ENCODE measurements at regions not wholly inside any gene's neighbourhood (a gene's known extent, or its start where the extent isn't known, plus 50 kb on each side); places are given as distances from the start of the nearest gene placed in this dataset.

DNA sequence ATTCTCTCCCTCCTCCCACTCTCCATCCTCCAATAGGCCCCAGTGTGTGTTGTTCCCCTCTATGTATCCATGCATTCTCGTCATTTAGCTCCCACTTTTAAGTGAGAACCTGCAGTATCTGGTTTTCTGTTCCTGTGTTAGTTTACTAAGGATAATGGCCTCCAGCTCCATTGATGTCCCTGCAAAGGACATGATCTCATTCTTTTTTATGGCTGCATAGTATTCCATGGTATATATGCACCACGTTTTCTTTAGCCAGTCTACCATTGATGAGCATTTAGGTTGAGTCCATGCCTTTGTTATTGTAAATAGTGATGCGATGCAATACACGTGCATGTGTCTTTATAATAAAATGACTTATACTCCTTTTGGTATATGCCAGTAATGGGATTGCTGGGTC is 100.3 kb upstream of the USP9X start:
- TF ChIP-seq POLR2A (IDR thresholded peaks at IDR 0.05; ENCODE audit: low read depth, low read length), result no peak
- TF ChIP-seq POLR2AphosphoS5 (IDR thresholded peaks at IDR 0.05; ENCODE audit: low read depth, low read length), result no peak

All from GM12892 (cell line).